ENCODE measurements at regions not wholly inside any gene's neighbourhood (a gene's known extent, or its start where the extent isn't known, plus 50 kb on each side); places are given as distances from the start of the nearest gene placed in this dataset.

DNA sequence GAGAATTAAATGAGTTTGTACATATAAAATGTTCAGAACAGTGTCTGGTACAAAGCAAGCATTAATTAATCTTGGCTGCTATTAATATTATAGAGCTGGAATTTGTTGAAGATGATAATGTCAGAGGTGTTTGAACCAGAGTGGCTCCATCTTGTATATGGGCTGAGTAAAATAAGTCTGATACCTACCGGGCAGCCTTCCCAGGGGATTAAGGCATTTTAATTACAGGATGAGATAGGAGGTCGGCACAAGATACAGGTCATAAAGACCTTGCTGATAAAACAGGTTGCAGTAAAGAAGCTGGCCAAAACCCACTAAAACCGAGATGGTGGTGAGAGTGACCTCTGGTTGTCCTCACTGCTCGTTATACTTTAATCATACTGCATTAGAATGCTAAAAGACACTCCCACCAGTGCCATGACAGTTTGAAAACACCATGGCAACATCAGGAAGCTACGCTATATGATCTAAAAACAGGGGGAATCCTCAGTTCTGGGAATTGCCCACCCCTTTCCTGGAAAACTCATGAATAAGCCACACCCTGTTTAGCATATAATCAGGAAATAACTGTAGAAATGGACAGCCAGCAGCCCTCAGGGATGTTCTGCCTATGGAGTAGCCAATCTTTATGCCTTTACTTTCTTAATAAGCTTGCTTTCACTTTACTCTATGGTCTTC lies 90.2 kb downstream of the PLK2 start:
- DNase-seq (no peak), ATAC-seq (no peak)
- Mint-ChIP-seq H3K27ac (no peak overlapping the region), H3K36me3 (no peaks in the 10 kb centered on the region), H3K4me1 (no peaks in the 10 kb centered on the region), H3K9me3 (peaks cover 0 to 13% (median 2%) of the 10 kb centered on the region in 9 donors), H3K4me3 (no peak overlapping the region), H3K27me3 (peaks cover 0 to 12% (median 1%) of the 10 kb centered on the region in 5 donors)
- POLR2A ChIA-PET = no interaction called here

DNA sequence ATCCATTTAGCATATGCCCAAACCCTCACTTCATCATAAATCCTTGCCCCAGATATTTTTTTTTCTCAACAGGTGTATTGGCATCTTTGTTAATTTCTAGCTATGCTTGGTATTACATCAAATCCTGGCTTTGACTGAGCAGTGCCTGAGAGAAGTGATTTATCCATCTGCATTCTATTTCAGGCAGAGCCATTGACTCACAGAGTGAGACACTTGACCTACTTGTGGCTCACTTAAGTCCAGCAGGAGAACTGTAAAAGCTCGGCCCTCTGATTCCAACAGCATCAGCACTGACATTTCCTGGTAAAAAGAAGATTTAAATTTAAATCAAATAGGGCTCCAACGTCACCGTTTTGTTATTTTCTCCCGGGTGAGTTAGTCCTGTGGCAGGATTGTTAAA lies 93.4 kb downstream of the PLK2 start:
- no peak for DNase-seq
- Mint-ChIP-seq H3K36me3 (no peaks in the 10 kb centered on the region), H3K4me1 (no peaks in the 10 kb centered on the region), H3K27ac (no peak overlapping the region), H3K27me3 (peaks cover 0 to 16% (median 6%) of the 10 kb centered on the region in 5 donors), H3K9me3 (peaks cover 0 to 9% (median 0%) of the 10 kb centered on the region in 9 donors), H3K4me3 (no peak overlapping the region)
- ATAC-seq = no peak
- POLR2A ChIA-PET = no interaction called here

DNA sequence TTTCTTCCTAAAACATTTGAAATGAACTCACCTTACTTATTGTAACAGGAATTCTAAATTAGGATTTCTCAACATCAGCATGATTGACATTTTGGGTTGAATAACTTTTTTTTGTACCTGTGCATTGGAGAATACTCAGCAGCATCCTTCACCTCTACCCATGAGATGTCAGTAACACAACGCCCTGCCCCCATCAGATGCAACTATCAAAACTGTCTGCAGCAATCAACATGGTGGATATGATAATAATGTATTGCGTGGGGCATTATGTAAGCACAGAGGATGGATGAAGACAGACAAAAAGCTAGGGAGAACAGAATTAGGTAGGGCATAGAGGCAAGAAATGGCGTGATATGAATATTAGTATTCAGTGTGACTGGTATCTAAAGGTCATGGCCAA lies 94.1 kb downstream of the PLK2 start:
- POLR2A ChIA-PET = no interaction called here
- peaks cover 0 to 9% (median 0%) of the 10 kb centered on the region in 9 donors for H3K9me3 Mint-ChIP-seq
- H3K36me3 Mint-ChIP-seq = no peaks in the 10 kb centered on the region
- H3K27me3 Mint-ChIP-seq = peaks cover 0 to 16% (median 6%) of the 10 kb centered on the region in 5 donors
- DNase-seq = no peak
- H3K27ac Mint-ChIP-seq = no peak overlapping the region
- no peak for ATAC-seq
- H3K4me1 Mint-ChIP-seq = no peaks in the 10 kb centered on the region
- H3K4me3 Mint-ChIP-seq = no peak overlapping the region

DNA sequence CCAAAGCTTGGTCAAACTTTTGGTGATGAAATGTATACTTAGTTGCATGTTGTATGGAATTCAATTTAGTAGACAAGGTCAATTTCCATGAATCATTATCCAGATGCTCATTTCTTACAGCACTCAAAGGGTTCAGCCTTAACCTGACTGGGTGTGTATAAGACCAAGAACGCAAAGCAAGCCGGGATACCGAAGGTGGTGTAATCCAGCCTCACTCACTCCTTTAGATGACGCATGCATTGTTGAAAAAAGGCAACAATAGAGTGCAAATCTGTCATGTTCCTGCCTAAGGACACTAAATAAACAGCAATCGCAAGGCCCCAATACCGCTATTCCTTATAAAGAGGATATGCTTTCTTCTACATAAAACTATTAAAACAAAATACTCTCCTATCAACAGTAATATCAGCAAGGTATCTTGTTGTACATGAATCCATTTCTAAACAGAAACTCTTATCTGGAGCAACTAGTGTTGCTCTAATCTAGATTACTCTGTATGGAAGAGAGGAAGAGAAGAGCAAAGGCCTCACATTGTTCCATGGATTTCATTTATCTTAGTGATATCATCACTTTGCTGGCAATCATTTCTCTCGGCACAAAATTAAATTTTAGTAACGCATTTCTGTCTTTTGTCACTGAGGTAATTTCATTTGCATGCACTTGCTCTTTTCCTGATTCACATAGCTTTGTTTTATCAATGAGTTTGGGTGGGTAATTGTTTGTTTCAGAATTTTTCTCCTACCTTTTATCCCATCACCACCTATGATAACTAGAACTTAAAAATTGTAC lies 96.2 kb downstream of the PLK2 start:
- POLR2A ChIA-PET = no interaction called here
- no peak for DNase-seq
- no peaks in the 10 kb centered on the region for H3K4me1 Mint-ChIP-seq
- ATAC-seq = no peak
- H3K4me3 Mint-ChIP-seq = no peak overlapping the region
- H3K9me3 Mint-ChIP-seq = peaks cover 0 to 9% (median 0%) of the 10 kb centered on the region in 9 donors
- peaks cover 0 to 19% (median 6%) of the 10 kb centered on the region in 5 donors for H3K27me3 Mint-ChIP-seq
- no peaks in the 10 kb centered on the region for H3K36me3 Mint-ChIP-seq
- H3K27ac Mint-ChIP-seq = no peak overlapping the region

DNA sequence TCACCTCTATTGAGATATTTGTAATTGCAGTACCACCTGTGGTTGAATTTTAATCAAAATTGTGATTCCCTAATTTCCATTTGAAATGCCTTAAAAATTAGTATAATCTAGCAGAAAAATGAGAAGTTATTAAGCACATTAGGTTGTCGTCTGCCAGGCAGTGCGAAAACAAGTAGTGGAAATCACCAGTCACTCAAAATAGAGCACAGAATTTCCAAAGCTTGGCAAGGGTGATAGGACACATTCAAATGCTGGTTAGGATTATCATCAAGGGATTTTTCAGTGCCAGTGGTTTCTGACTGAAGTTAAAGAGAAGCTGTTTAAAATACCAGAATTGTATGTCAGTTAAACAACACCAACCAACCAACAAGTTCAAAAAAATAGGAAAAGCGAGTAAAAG lies 97.8 kb downstream of the PLK2 start:
- H3K4me3 Mint-ChIP-seq = no peak overlapping the region
- DNase-seq = no peak
- no peaks in the 10 kb centered on the region for H3K4me1 Mint-ChIP-seq
- peaks cover 0 to 6% (median 0%) of the 10 kb centered on the region in 9 donors for H3K9me3 Mint-ChIP-seq
- H3K27ac Mint-ChIP-seq = no peak overlapping the region
- H3K27me3 Mint-ChIP-seq = peaks cover 0 to 11% (median 5%) of the 10 kb centered on the region in 5 donors
- H3K36me3 Mint-ChIP-seq = no peaks in the 10 kb centered on the region
- no peak for ATAC-seq
- POLR2A ChIA-PET = no interaction called here

DNA sequence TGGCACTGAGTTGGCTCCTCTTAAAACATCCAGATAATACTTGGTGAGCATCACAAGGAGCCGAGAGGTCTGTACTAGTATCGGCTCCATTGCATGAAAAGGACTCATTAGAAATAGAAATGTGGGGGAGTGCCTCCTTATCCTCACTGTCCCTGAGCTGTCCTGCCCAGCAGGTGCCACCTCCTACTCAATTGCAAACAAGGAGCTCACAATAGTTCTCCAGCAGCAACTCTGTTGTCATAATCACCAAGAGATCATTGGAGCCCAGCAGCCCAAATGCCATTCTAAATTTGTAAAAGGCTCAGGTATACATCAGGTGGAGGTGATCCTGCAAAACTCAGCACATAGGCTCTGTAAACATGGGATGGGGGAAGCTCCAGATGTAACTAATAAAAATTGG lies 99.1 kb downstream of the PLK2 start:
- Mint-ChIP-seq H3K4me1 (no peaks in the 10 kb centered on the region), H3K9me3 (no peaks in the 10 kb centered on the region), H3K27ac (no peak overlapping the region), H3K36me3 (no peaks in the 10 kb centered on the region), H3K4me3 (no peak overlapping the region), H3K27me3 (peaks cover 0 to 8% (median 3%) of the 10 kb centered on the region in 5 donors)
- POLR2A ChIA-PET = no interaction called here
- DNase-seq = no peak
- ATAC-seq = no peak

DNA sequence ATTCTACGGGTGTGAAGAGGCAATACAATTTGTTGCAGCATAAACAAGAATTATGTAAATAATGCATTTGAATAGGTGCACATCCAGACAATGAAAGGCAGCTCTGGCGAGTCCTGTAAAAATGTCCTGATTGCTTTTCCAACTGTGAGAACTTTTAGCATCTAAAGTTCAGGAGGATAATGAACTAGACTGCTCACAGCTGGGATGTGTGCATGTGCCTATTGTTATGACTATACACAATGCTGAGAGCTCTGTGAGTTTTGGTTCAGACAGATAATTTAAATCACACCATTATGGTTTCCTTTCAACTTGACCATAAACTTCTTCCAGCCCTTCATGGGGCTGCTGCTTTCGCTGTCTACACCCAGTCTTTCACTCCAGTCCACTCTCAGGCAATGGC lies 99.9 kb downstream of the PLK2 start:
- POLR2A ChIA-PET = no interaction called here
- Mint-ChIP-seq H3K9me3 (no peaks in the 10 kb centered on the region), H3K27ac (no peak overlapping the region), H3K36me3 (no peaks in the 10 kb centered on the region), H3K4me3 (no peak overlapping the region), H3K4me1 (no peaks in the 10 kb centered on the region), H3K27me3 (peaks cover 0 to 8% (median 3%) of the 10 kb centered on the region in 5 donors)
- DNase-seq (no peak), ATAC-seq (no peak)

DNA sequence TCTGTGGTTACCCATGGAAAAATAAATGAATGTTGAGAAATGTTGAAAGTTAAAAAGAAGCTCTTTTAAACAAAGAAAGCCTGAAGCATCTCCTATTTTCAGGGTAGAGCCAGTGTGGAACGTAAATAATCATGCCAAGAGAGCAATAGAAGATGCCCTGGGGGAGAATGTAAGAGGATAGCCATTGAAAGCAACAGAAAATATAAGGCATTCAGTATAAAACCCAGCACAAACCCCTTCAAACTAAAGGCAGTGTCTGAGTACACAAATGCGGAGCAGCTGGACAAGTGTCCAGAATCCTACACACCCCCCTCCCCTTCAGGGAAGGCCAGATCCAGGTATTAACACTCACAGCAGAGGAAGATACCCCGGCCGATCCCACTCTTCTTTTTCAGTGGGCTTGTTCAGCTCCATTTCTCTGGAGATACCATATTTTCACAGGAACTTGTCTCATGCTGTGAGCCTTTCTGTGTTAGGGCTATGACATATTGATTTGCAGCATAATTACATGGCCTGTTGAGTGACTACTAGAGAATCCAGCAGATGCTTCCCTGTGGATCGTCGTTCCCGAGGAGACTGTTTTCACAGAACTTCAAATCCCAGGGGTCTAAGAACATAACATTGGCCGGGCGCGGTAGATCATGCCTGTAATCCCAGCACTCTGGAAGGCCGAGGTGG lies 101.2 kb downstream of the PLK2 start:
- ATAC-seq = no peak
- Mint-ChIP-seq H3K4me1 (no peaks in the 10 kb centered on the region), H3K27ac (no peak overlapping the region)

DNA sequence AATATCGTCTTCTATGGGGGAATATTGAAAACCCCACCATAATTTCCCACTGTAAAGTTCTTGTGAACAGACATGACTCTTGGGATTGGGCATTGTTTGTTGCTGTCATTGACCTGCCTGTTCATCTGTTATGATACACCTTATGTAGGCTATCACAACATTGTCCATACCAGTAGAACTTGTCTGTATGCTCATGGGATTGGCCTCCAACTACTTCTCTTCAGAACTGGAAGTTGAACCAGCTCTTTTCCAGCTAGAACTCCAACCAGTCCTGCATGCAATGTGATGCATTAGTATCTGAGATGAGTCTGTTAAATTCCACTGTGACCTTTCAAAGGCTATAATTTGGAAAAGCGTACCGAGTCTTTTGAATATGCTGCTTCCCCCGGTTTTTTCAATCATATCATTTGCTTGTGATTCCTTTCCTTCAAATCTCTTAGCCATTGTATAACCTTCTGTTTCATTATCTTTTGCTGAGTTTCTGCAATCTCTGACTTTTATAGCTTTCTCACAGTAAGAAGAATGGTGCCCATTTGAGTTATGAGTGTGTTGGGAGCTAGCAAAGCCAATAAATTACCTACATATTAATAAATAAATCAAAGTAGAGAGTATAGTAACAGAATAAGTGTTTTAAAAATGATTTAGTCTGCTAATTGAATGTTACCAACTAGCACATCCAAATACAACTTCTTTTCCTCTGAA lies 101.9 kb downstream of the PLK2 start:
- Mint-ChIP-seq H3K4me1 (no peaks in the 10 kb centered on the region), H3K27ac (no peak overlapping the region), H3K9me3 (no peaks in the 10 kb centered on the region), H3K4me3 (no peak overlapping the region), H3K36me3 (no peaks in the 10 kb centered on the region), H3K27me3 (peaks cover 0 to 12% (median 0%) of the 10 kb centered on the region in 5 donors)
- ATAC-seq (no peak), DNase-seq (no peak)
- POLR2A ChIA-PET = no interaction called here

More for the DNA sequence above, 101.2 kb downstream of the PLK2 start:
- no peak for DNase-seq
- POLR2A ChIA-PET = no interaction called here
- peaks cover 0 to 10% (median 3%) of the 10 kb centered on the region in 5 donors for H3K27me3 Mint-ChIP-seq
- H3K4me3 Mint-ChIP-seq = no peak overlapping the region
- H3K36me3 Mint-ChIP-seq = no peaks in the 10 kb centered on the region
- no peaks in the 10 kb centered on the region for H3K9me3 Mint-ChIP-seq

DNA sequence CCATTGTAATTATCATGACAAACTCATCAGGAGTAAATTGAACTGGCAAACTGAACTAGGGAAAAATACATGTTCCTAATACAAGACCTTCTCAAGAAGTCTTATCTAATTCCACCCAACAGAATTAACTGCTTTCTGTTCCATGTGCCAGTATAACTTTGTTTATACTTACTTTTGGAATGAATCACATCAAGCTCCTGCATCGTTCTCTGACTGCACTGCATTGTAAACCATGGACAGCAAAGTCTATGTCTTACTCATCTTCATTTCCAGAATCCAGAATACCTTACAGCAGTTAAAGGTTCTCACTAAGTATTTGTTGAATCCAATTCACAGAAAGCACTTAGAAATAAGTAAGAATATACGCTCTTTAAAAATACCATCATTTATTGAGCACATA lies 102.8 kb downstream of the PLK2 start:
- POLR2A ChIA-PET = no interaction called here
- no peak overlapping the region for H3K4me3 Mint-ChIP-seq
- H3K4me1 Mint-ChIP-seq = no peaks in the 10 kb centered on the region
- no peaks in the 10 kb centered on the region for H3K9me3 Mint-ChIP-seq
- ATAC-seq = no peak
- no peaks in the 10 kb centered on the region for H3K36me3 Mint-ChIP-seq
- no peak overlapping the region for H3K27ac Mint-ChIP-seq
- peaks cover 0 to 8% (median 0%) of the 10 kb centered on the region in 5 donors for H3K27me3 Mint-ChIP-seq
- DNase-seq = no peak

DNA sequence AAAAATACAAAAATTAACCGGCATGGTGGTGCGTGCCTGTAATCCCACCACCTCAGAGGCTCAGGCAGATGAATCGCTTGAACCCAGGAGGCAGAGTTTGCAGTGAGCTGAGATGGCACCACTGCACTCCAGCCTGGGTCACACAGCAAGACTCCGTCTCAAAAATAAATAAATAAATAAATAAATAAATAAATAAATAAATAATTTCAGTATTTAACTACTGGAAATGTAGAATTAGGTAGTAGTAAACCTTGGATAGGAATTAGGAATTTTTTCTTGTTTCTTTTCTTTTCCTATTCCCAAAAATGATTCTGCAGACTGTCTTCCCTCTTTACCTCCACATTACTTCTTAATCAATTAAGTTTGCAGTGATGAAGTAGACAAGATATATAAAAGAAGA lies 103.2 kb downstream of the PLK2 start:
- H3K4me1 Mint-ChIP-seq = no peaks in the 10 kb centered on the region
- POLR2A ChIA-PET = no interaction called here
- no peak for ATAC-seq
- H3K4me3 Mint-ChIP-seq = no peak overlapping the region
- peaks cover 0 to 8% (median 0%) of the 10 kb centered on the region in 5 donors for H3K27me3 Mint-ChIP-seq
- H3K27ac Mint-ChIP-seq = no peak overlapping the region
- no peaks in the 10 kb centered on the region for H3K9me3 Mint-ChIP-seq
- no peak for DNase-seq
- H3K36me3 Mint-ChIP-seq = no peaks in the 10 kb centered on the region

DNA sequence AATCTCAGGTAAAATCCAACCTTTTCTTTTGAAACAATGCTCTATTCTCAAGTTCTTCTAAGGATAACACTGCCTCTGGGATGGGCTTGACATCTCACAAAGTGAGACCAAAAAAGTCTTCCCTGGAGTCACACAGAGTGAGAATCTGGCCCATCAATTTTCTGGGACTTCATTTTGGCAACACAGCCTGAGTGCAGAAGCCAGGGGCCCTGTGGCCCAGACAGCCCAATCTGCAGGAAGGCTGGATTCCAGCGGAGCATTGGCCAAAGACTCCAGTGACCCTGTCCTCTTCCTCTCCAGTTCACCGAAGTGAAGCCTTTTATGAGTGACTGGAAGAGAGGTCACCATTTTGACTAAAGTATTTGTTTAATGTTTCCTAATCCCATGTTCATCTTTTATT lies 105.1 kb downstream of the PLK2 start:
- Mint-ChIP-seq H3K27me3 (peaks cover 0 to 8% (median 0%) of the 10 kb centered on the region in 5 donors), H3K4me1 (no peaks in the 10 kb centered on the region), H3K27ac (no peak overlapping the region), H3K9me3 (no peaks in the 10 kb centered on the region), H3K4me3 (no peak overlapping the region), H3K36me3 (no peaks in the 10 kb centered on the region)
- POLR2A ChIA-PET = no interaction called here
- DNase-seq (no peak), ATAC-seq (no peak)

DNA sequence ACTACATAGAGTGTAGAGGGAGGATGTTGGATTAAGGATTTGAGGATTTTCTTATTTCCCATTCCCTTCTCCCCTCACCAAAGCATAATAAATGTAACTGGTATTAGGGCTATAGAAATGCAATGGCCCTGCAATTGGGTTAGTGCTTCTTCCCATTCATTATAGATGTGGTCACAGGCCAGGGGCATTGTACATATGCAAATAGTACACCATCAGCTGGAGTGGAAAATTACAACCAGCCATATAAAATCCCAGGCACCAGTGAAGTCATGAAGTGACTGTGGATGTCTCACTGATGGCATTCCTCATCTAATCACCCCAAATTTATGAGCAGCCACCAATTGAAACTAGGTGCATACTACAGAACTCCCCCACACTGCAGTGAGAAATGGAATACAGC lies 105.9 kb downstream of the PLK2 start:
- Mint-ChIP-seq H3K9me3 (no peaks in the 10 kb centered on the region), H3K27ac (no peak overlapping the region), H3K4me3 (no peak overlapping the region), H3K36me3 (no peaks in the 10 kb centered on the region), H3K4me1 (no peaks in the 10 kb centered on the region), H3K27me3 (peaks cover 0 to 4% (median 0%) of the 10 kb centered on the region in 5 donors)
- no peak for ATAC-seq
- POLR2A ChIA-PET = no interaction called here
- no peak for DNase-seq

Measured in naive thymus-derived CD8-positive, alpha-beta T cell (primary cell).